Progenitor cell of endocrine pancreas (in vitro differentiated cells): ENCODE measurements at regions not wholly inside any gene's neighbourhood (a gene's known extent, or its start where the extent isn't known, plus 50 kb on each side); places are given as distances from the start of the nearest gene placed in this dataset.

ENCODE experiments used
- DNase-seq: peaks from one replicate; pipeline ENCODE4 v3.0.0; 2021; ENCODE audit warnings: low spot score; ENCODE audit not compliant: unreplicated experiment
- H3K27ac Mint-ChIP-seq: 2 replicates; pipeline ENCODE4 v1.8.0; 2021; ENCODE audit warnings: mild to moderate bottlenecking, moderate library complexity, mixed read lengths
- H3K27me3 Mint-ChIP-seq: 2 replicates; pipeline ENCODE4 v1.8.0; 2021; ENCODE audit warnings: mixed read lengths
- H3K36me3 Mint-ChIP-seq: 2 replicates; pipeline ENCODE4 v1.8.0; 2022; ENCODE audit warnings: mixed read lengths; ENCODE audit not compliant: insufficient read depth
- H3K4me1 Mint-ChIP-seq: 2 replicates; pipeline ENCODE4 v1.8.0; 2021; ENCODE audit warnings: low read depth, mixed read lengths
- H3K4me3 Mint-ChIP-seq: 2 replicates; pipeline ENCODE4 v1.8.0; 2021; ENCODE audit warnings: low read depth, mild to moderate bottlenecking, moderate library complexity, mixed read lengths
- H3K9me3 Mint-ChIP-seq: 2 replicates; pipeline ENCODE4 v1.8.0; 2021; ENCODE audit warnings: low read depth, mixed read lengths
- CTCF ChIP-seq: fragments of 200-600 bp; sonication (generic); IDR thresholded peaks from one replicate; pipeline ENCODE4 v1.5.0; 2021; ENCODE audit warnings: antibody characterized with exemption, mild to moderate bottlenecking; ENCODE audit not compliant: unreplicated experiment

- H3K27ac Mint-ChIP-seq = no peak overlapping the region
- no peaks in the 10 kb centered on the region for H3K4me1 Mint-ChIP-seq
- no peak for TF ChIP-seq CTCF
These were observed 250.0 kb downstream of the SMAD2 start for GRCh38 chr18:47680488-47680887.

GRCh38 chr18:47679864-47680263 lies 250.6 kb downstream of the SMAD2 start:
- Mint-ChIP-seq H3K27me3 (peaks cover 13% of the 10 kb centered on the region), H3K9me3 (no peaks in the 10 kb centered on the region), H3K4me1 (no peaks in the 10 kb centered on the region), H3K27ac (no peak overlapping the region), H3K36me3 (no peaks in the 10 kb centered on the region), H3K4me3 (no peak overlapping the region)
- TF ChIP-seq CTCF = no peak
- no peak for DNase-seq

More at GRCh38 chr18:47680488-47680887, 250.0 kb downstream of the SMAD2 start:
- DNase-seq = no peak
- no peak overlapping the region for H3K4me3 Mint-ChIP-seq
- H3K27me3 Mint-ChIP-seq = peaks cover 13% of the 10 kb centered on the region
- H3K9me3 Mint-ChIP-seq = no peaks in the 10 kb centered on the region
- H3K36me3 Mint-ChIP-seq = no peaks in the 10 kb centered on the region

- Mint-ChIP-seq H3K27me3 (peaks cover 11% of the 10 kb centered on the region), H3K4me3 (no peak overlapping the region)
These were observed 252.5 kb downstream of the SMAD2 start for GRCh38 chr18:47677952-47678351.

GRCh38 chr18:47669815-47670214 lies 260.6 kb downstream of the SMAD2 start:
- Mint-ChIP-seq H3K4me1 (no peaks in the 10 kb centered on the region), H3K9me3 (no peaks in the 10 kb centered on the region), H3K36me3 (no peaks in the 10 kb centered on the region), H3K27ac (no peak overlapping the region), H3K4me3 (no peak overlapping the region), H3K27me3 (peaks cover 4% of the 10 kb centered on the region)
- no peak for TF ChIP-seq CTCF
- no peak for DNase-seq

More at GRCh38 chr18:47677952-47678351, 252.5 kb downstream of the SMAD2 start:
- no peaks in the 10 kb centered on the region for H3K36me3 Mint-ChIP-seq
- H3K27ac Mint-ChIP-seq = no peak overlapping the region
- no peaks in the 10 kb centered on the region for H3K9me3 Mint-ChIP-seq
- no peak for TF ChIP-seq CTCF
- DNase-seq = no peak
- no peaks in the 10 kb centered on the region for H3K4me1 Mint-ChIP-seq

- no peaks in the 10 kb centered on the region for H3K4me1 Mint-ChIP-seq
- TF ChIP-seq CTCF = no peak
- H3K27ac Mint-ChIP-seq = no peak overlapping the region
- H3K9me3 Mint-ChIP-seq = peaks cover 6% of the 10 kb centered on the region
- DNase-seq = no peak
- H3K36me3 Mint-ChIP-seq = peaks cover 2% of the 10 kb centered on the region
- no peak overlapping the region for H3K4me3 Mint-ChIP-seq
- peaks cover 11% of the 10 kb centered on the region for H3K27me3 Mint-ChIP-seq
These were observed 272.0 kb downstream of the SMAD2 start for GRCh38 chr18:47658498-47658897.
